ENCODE measurements at regions not wholly inside any gene's neighbourhood (a gene's known extent, or its start where the extent isn't known, plus 50 kb on each side); places are given as distances from the start of the nearest gene placed in this dataset.
"Not testable (repeated sequence)": the region's sequence is repeated elsewhere in the genome, so short reads cannot be mapped to it uniquely, and the experiment has no call there.

GRCh38 chr1:58051187-58051586 is 495.3 kb downstream of the OMA1 start:
- not testable (repeated sequence) for DNase-seq

DNA sequence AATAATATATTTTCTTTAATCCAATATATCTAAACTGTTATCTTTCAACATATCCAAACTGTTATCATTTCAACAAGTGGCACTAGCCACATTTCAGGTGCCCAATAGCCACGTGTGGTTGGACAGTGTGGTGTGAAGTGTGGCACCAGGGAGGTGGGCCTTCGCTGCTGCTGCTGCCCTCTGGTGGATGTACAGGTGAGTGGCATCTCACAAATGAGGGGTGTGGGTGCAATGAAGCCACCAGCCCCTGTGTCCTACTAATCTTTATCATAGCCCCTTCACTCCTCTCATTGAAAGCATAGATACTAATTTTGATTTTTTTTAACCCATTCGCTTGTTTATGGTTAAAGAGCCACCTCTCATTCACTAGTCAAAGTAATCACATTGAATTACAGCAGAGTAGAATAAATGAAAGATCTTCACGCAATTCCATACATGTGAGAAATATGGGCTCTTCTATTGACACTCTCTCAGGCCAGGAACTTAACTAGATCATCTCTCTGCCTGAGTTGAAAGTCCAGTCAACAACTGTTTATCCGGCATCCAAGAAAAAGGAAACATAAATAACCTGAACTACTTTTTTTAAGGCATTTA is 499.2 kb downstream of the OMA1 start:
- no peak for DNase-seq

GRCh38 chr1:58045094-58045705 is 501.3 kb downstream of the OMA1 start:
- DNase-seq = no peak

- DNase-seq = no peak
Observed at GRCh38 chr1:58041621-58042020, 504.9 kb downstream of the OMA1 start.

GRCh38 chr1:58038574-58038973 is 508.0 kb downstream of the OMA1 start:
- DNase-seq = no peak

DNA sequence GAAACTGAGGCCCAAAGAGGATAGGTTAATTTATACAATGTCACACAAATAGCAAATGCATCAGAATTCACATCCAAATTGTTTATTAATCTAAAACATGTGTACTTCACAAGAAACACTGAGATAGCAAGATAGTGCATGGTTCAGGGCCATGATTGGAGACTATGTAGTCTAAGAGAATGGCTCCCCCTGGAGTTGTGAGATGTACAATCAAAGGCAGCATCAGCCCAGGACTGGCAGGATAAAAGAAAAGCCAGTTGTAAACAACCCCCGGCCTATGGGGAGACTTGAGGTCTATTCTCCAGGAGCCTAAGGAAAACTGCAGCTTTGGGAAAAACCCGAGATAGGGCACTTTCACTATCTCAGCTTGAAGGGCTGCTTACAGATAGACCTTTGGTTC is 511.0 kb downstream of the OMA1 start:
- DNase-seq = no peak

DNA sequence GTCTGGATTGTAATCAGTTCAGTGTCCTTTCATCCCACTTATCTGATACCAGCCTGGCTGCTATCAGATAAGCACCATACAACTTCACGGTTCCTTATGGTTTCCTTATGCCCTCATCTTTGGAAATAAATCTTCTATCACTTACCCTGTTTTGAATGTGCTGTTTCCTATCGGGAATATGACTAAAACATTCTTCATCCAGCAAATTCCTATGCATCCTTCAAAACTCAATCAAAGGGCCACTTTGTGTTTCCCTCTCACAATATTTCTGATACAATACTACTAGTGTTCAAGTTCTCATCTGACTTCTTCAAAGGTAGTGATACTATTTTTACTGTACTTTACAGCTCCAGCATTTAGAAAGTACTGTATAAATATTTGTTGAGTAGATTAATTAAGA is 513.2 kb downstream of the OMA1 start:
- no peak for DNase-seq

DNA sequence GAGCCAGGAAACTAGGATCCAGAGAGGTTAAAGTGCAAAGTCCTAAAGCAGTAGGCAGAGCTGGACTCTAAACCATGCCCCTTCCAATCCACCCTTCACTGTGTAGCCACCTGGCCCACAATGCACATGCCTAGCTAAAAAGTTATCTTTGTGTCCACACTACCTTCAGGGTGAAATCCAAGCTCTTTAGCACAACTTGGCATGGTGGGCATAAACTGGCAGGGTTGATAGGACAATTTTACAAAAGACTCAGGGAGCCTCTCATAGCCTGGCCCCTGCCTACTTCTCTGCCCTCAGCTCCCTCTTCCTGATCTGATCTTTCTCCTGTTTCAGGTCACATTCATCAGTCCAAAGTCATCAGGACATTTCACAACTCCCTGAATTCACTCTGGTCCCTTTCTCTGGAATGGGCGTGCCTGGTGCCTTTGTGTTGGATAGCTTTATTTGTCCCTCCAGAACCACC is 513.9 kb downstream of the OMA1 start:
- no peak for DNase-seq

DNA sequence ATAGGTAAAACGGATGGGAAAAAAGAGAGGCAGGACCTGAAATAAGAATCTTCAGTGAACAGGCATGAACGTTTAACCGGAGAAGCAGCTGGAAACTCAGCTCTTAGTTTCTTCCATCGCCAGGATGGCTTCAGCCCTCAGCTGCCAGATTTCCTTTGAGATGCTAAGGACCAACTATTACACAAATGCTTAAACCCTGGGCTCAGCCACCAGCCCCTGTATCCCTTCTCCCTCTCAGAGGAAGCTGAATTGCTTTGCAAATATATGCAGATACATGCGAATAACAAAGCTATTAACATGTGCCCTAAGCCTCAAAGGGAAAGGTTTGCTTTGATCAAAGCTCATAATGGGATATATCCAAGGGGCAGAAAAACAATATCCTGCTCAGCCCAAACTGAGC is 515.1 kb downstream of the OMA1 start:
- no peak for DNase-seq

DNA sequence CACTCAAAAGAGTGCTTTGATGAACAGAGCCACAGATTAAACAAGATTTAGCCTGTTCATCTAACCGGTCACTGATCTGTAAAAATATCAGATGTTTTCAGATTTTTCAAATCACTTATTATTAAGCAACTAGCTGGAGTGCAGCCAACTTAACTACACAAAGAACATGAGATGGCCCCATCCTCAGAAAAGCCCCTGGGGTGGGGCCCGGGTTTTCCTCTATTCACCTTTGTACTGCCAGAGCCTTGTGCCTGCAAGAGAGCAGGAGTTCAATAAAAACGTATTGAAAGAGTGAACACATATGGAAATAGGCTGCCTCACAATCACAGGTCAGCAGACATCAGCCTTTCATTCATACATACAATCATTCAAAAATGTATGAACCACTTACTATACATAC is 516.1 kb downstream of the OMA1 start:
- no peak for DNase-seq

GRCh38 chr1:58017641-58018040 is 528.9 kb downstream of the OMA1 start:
- DNase-seq = no peak

GRCh38 chr1:58013237-58013636 is 533.3 kb downstream of the OMA1 start:
- DNase-seq = no peak

GRCh38 chr1:58011978-58012377 is 534.5 kb downstream of the OMA1 start:
- DNase-seq = no peak

DNA sequence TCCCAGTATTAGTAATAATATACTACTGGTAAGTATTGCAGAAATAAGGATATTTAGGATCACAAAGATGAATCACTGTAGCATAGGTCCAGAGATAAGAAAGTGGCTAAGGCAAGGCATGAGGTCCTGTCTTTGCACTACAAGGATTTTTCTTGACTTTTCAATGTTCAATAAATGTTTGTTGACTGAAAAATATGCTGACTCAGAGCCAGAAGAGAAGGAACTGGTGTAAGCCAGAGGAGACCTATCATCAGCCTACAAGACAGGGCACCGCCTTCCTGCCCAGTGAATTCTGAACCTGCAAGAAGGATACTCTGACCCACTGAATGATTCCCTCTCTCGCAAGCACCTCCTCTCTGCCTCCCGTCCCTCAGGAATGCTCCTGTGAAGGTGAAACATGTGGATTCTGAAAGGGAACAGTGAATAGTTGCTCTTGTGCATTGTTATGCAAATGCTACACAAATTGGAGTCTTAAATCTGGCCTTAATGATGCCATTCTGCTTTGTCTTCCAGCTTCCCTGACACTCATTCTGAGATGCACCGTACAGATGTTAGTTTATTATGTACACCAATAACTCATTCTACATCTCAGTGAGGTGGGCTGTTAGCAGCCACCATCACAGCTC is 540.0 kb downstream of the OMA1 start:
- DNase-seq = no peak

DNA sequence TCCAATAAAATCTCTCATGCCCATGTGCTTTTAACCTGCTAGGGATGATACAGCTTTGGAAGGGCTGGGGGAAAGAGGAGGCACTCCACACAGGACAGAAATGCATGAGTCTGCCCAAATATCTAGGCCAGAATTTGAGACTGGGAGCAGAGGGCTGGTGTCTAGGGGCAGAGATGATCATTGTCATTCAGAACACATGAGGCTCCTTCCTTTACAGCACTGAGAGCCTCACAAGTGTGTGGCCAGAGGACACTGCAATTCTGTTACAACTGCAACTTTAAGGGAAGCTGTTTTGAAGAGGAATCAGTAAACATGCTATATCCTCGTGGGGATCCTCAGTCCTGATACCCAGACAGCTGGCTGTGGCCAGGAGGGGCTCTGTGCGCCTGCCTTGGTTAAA is 541.3 kb downstream of the OMA1 start:
- no peak for DNase-seq

- no peak for DNase-seq
Observed at GRCh38 chr1:58003988-58004387, 542.5 kb downstream of the OMA1 start.

GRCh38 chr1:58003059-58003458 is 543.5 kb downstream of the OMA1 start:
- DNase-seq = no peak

GRCh38 chr1:58000821-58001220 is 545.7 kb downstream of the OMA1 start:
- DNase-seq = no peak

DNA sequence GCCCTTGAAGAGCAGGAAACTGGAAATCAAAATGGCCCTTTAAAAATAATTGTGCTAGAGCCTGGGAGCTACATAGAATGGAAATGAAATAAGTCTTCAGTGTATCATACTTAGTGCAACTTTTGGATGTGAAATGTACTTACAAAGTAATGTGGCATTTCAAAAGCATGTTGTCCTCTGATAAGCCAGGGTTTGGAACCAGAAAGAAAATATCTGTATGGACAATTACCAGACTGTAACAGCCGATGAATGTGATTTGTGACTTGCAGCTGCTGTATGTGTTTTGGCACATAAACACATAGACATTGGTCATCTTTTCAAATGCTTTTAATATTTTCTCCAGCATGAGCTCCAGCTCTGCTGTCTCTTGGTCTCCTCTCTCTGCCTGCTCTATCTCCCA is 546.4 kb downstream of the OMA1 start:
- DNase-seq = no peak

DNA sequence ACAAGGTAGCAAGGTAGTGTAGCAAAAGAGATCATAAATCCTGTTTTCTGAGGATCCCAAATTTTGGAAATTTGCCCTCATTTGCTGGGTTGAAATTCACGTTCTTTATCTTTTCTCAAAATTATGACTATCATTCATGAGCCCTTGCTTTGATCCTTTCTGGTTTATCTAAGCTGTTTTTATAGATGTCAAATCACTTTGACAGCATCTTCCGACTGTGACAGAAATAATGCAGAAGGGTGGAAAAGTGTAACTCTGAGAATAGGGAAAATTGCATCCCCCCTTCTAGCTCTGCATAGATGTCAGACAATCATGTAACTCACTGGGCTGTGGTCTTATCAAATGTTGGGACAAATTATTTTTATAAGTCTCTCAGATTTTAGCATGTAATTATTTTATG is 550.1 kb downstream of the OMA1 start:
- DNase-seq = no peak

- no peak for DNase-seq
Observed at GRCh38 chr1:57991289-57991688, 555.2 kb downstream of the OMA1 start.

DNA sequence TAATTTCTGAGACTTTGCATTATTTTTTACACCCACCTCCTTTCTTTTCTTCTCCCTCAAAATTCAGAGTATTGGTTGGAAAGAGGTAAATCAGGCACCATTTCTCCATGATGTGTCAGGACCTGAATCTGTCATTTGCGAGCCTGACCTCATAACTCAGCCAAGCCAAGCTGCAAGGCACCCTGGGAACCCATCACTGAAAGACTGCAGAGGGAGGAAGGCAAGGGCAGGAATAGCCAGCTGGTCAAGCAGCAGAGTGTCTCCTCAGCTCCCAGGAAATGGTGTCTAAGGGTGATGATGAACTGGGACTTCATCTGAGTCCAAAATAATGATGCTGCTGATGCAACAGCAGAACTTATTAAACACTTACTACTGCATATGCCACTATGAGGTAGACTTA is 556.6 kb downstream of the OMA1 start:
- no peak for DNase-seq

DNA sequence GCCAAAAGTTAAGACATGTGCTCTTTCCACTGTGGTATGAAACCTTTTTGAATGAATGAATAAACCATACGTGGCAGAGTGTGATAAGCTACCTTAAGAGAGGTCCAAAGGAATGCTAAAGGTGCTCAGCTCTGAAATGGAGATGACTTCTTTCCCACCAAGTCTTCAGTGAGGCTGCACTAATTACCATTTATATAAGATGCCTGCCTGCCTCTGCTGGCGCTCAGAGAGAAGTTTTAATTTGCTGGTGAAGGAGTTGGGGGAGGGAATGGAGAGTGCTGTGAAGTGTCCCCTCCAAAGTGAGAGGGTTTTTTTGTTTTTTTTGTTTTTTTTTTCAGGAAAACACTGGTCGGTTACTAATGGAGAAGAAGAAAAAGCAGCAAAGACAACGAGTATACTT is 559.0 kb downstream of the OMA1 start:
- no peak for DNase-seq

GRCh38 chr1:57986432-57986831 is 560.1 kb downstream of the OMA1 start:
- no peak for DNase-seq

DNA sequence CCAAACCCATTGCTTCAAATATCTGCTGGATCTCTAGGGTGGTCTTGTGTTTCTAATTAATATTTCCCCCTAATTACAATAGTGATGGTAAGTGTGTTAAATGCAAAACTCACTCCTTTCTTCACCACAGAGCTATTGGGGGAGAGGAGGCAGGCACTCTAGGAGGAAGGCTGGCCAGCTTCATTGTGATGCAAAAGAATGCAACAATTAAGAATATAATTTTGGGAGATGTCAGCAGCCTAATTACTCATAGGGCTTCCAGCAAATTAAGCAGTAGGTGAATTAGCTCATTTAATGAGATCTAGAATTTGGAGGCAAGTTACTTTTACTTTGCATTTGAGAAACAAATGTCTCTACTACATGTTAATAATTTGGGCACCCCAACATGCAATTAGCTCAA is 560.4 kb upstream of the DAB1 start:
- DNase-seq = no peak

Data from NCI-H510A (cell line).